Activated CD8-positive, alpha-beta T cell treated with anti-CD3 and anti-CD28 coated beads for 36 hours (primary cell): ENCODE measurements at regions not wholly inside any gene's neighbourhood (a gene's known extent, or its start where the extent isn't known, plus 50 kb on each side); places are given as distances from the start of the nearest gene placed in this dataset.

ENCODE experiments used
- ATAC-seq: fragments of 200-7000 bp; cut with Tn5 transposase; one replicate; pipeline ENCODE4 v1.10.0; 2021; ENCODE audit warnings: mild to moderate bottlenecking, moderate library complexity
- CTCF ChIA-PET: fragments of 350-600 bp; sonication (Branson Sonifier 250); formaldehyde crosslinking; loops from one replicate; lab custom pipeline; 2021; ENCODE audit warnings: antibody characterized with exemption; lab: Charles Lee
- POLR2A ChIA-PET: fragments of 350-600 bp; sonication (Branson Sonifier 250); formaldehyde crosslinking; loops from one replicate; lab custom pipeline; 2021; ENCODE audit warnings: antibody characterized with exemption; lab: Charles Lee
- DNase-seq: peaks from one replicate; pipeline ENCODE4 v3.0.0-alpha.2; 2020
- H3K27ac Mint-ChIP-seq: one replicate; pipeline ENCODE4 v1.8.0; 2021; ENCODE audit warnings: mild to moderate bottlenecking, mixed read lengths
- H3K27me3 Mint-ChIP-seq: one replicate; pipeline ENCODE4 v1.8.0; 2021; ENCODE audit warnings: mixed read lengths
- H3K36me3 Mint-ChIP-seq: one replicate; pipeline ENCODE4 v1.8.0; 2021; ENCODE audit warnings: low read depth, mixed read lengths
- H3K4me1 Mint-ChIP-seq: one replicate; pipeline ENCODE4 v1.8.0; 2021; ENCODE audit warnings: low read depth, mixed read lengths
- H3K4me3 Mint-ChIP-seq: one replicate; pipeline ENCODE4 v1.8.0; 2021; ENCODE audit warnings: mild to moderate bottlenecking, moderate library complexity, mixed read lengths
- H3K9me3 Mint-ChIP-seq: one replicate; pipeline ENCODE4 v1.8.0; 2021; ENCODE audit warnings: mixed read lengths
- CTCF ChIP-seq: fragments of 200-600 bp; IDR thresholded peaks from one replicate; pipeline ENCODE4 v1.8.0; 2022; ENCODE audit warnings: antibody characterized with exemption, mild to moderate bottlenecking
- intact Hi-C: fragments of 100-400 bp; cut with micrococcal nuclease; formaldehyde crosslinking; loops from one replicate; pipeline ENCODE4 v1.10.0; 2022

- Mint-ChIP-seq H3K4me1 (no peaks in the 10 kb centered on the region), H3K4me3 (no peak overlapping the region), H3K27me3 (peaks cover 10% of the 10 kb centered on the region), H3K9me3 (peaks cover 3% of the 10 kb centered on the region), H3K36me3 (no peaks in the 10 kb centered on the region), H3K27ac (no peak overlapping the region)
- POLR2A ChIA-PET, result interaction anchor here (0.9 kb wide), 1 partner anchor 31 kb away, joined by 3 read pairs; no protein-coding TSS in a partner anchor
- CTCF ChIA-PET, result interaction anchor here (0.6 to 1.9 kb wide), 19 partner anchors 9 to 397 kb away, joined by 3 to 14 read pairs (median 3); no protein-coding TSS in a partner anchor
- intact Hi-C loops, result loop anchor here (2.0 kb wide), 1 partner anchor 207 kb away; no protein-coding TSS in a partner anchor
- ATAC-seq (no peak), DNase-seq (peak; percentile 7)
- TF ChIP-seq CTCF, result peak; percentile 88
These were observed 118.4 kb upstream of the SLC7A1 start for GRCh38 chr13:29713839-29714238.

- no peak for ATAC-seq
- no peak overlapping the region for H3K4me3 Mint-ChIP-seq
- no peaks in the 10 kb centered on the region for H3K4me1 Mint-ChIP-seq
- H3K9me3 Mint-ChIP-seq, result peaks cover 3% of the 10 kb centered on the region
- TF ChIP-seq CTCF, result no peak
- DNase-seq, result no peak
- intact Hi-C loops, result loop anchor here (2.0 kb wide), 1 partner anchor 205 kb away; no protein-coding TSS in a partner anchor
- H3K27ac Mint-ChIP-seq, result no peak overlapping the region
- peaks cover 3% of the 10 kb centered on the region for H3K27me3 Mint-ChIP-seq
- ChIA-PET CTCF (interaction anchor here (1.3 to 1.7 kb wide), 2 partner anchors 203 to 204 kb away, joined by 4 read pairs; no protein-coding TSS in a partner anchor), POLR2A (no interaction called here)
- H3K36me3 Mint-ChIP-seq, result no peaks in the 10 kb centered on the region
These were observed 116.3 kb upstream of the SLC7A1 start for GRCh38 chr13:29711776-29712175.

- CTCF ChIA-PET, result interaction anchor here (1.1 to 1.3 kb wide), 2 partner anchors 201 to 202 kb away, joined by 4 read pairs; no protein-coding TSS in a partner anchor
- intact Hi-C loops, result no loop called here
- Mint-ChIP-seq H3K36me3 (no peaks in the 10 kb centered on the region), H3K4me1 (no peaks in the 10 kb centered on the region), H3K9me3 (peaks cover 3% of the 10 kb centered on the region), H3K27me3 (peaks cover 3% of the 10 kb centered on the region), H3K27ac (no peak overlapping the region), H3K4me3 (no peak overlapping the region)
- ATAC-seq, result no peak
- DNase-seq, result no peak
- no peak for TF ChIP-seq CTCF
- POLR2A ChIA-PET, result no interaction called here
These were observed 115.0 kb upstream of the SLC7A1 start for GRCh38 chr13:29710511-29710910.

GRCh38 chr13:29709407-29710069, 114.0 kb upstream of the SLC7A1 start:
- Mint-ChIP-seq H3K4me3 (no peak overlapping the region), H3K27ac (no peak overlapping the region), H3K9me3 (peaks cover 1% of the 10 kb centered on the region), H3K36me3 (no peaks in the 10 kb centered on the region), H3K27me3 (peaks cover 3% of the 10 kb centered on the region), H3K4me1 (no peaks in the 10 kb centered on the region)
- POLR2A ChIA-PET, result no interaction called here
- ATAC-seq, result no peak
- CTCF ChIA-PET, result interaction anchor here (1.4 to 5.1 kb wide), 3 partner anchors 81 to 238 kb away, joined by 4 to 37 read pairs (median 8); no protein-coding TSS in a partner anchor
- no peak for DNase-seq
- intact Hi-C loops, result no loop called here
- no peak for TF ChIP-seq CTCF

- Mint-ChIP-seq H3K4me3 (no peak overlapping the region), H3K4me1 (no peaks in the 10 kb centered on the region), H3K9me3 (no peaks in the 10 kb centered on the region), H3K27me3 (peaks cover 9% of the 10 kb centered on the region), H3K27ac (no peak overlapping the region), H3K36me3 (no peaks in the 10 kb centered on the region)
- peak; percentile 61 for DNase-seq
- intact Hi-C loops, result no loop called here
- CTCF ChIA-PET, result interaction anchor here (0.6 to 5.1 kb wide), 12 partner anchors 28 to 344 kb away, joined by 3 to 37 read pairs (median 4); no protein-coding TSS in a partner anchor
- POLR2A ChIA-PET, result no interaction called here
- peak; percentile 95 for ATAC-seq
- TF ChIP-seq CTCF, result peak; percentile 70
These were observed 112.5 kb upstream of the SLC7A1 start for GRCh38 chr13:29707876-29708543.
